ENCODE measurements at regions not wholly inside any gene's neighbourhood (a gene's known extent, or its start where the extent isn't known, plus 50 kb on each side); places are given as distances from the start of the nearest gene placed in this dataset.
"Not testable (repeated sequence)": the region's sequence is repeated elsewhere in the genome, so short reads cannot be mapped to it uniquely, and the experiment has no call there.

- no peak for DNase-seq (ENCODE audit: low read depth in 2 of 2, low spot score in 1 of 2)
These were observed 1094.9 kb upstream of the EPHA6 start for GRCh38 chr3:95719481-95719880.

GRCh38 chr3:95721938-95722337 lies 1092.5 kb upstream of the EPHA6 start:
- DNase-seq (ENCODE audit: low read depth in 2 of 2, low spot score in 1 of 2), result no peak

- no peak for DNase-seq (ENCODE audit: low read depth in 2 of 2, low spot score in 1 of 2)
These were observed 1088.6 kb upstream of the EPHA6 start for GRCh38 chr3:95725770-95726169.

- DNase-seq (ENCODE audit: low read depth in 2 of 2, low spot score in 1 of 2), result no peak
These were observed 1082.6 kb upstream of the EPHA6 start for GRCh38 chr3:95731753-95732152.

GRCh38 chr3:95733336-95733735 lies 1081.1 kb upstream of the EPHA6 start:
- DNase-seq (ENCODE audit: low read depth in 2 of 2, low spot score in 1 of 2), result no peak

GRCh38 chr3:95738045-95738444 lies 1076.3 kb upstream of the EPHA6 start:
- no peak for DNase-seq (ENCODE audit: low read depth in 2 of 2, low spot score in 1 of 2)

GRCh38 chr3:95744896-95745295 lies 1069.5 kb upstream of the EPHA6 start:
- DNase-seq (ENCODE audit: low read depth in 2 of 2, low spot score in 1 of 2), result not testable (repeated sequence)

GRCh38 chr3:95750097-95750496 lies 1064.3 kb upstream of the EPHA6 start:
- no peak for DNase-seq (ENCODE audit: low read depth in 2 of 2, low spot score in 1 of 2)

GRCh38 chr3:95751509-95751908 lies 1062.9 kb upstream of the EPHA6 start:
- no peak for DNase-seq (ENCODE audit: low read depth in 2 of 2, low spot score in 1 of 2)

GRCh38 chr3:95752199-95752598 lies 1062.2 kb upstream of the EPHA6 start:
- no peak for DNase-seq (ENCODE audit: low read depth in 2 of 2, low spot score in 1 of 2)

- DNase-seq (ENCODE audit: low read depth in 2 of 2, low spot score in 1 of 2), result no peak
These were observed 1055.7 kb upstream of the EPHA6 start for GRCh38 chr3:95758707-95759106.

- no peak for DNase-seq (ENCODE audit: low read depth in 2 of 2, low spot score in 1 of 2)
These were observed 1054.6 kb upstream of the EPHA6 start for GRCh38 chr3:95759614-95760301.

- DNase-seq (ENCODE audit: low read depth in 2 of 2, low spot score in 1 of 2), result no peak
These were observed 1038.8 kb upstream of the EPHA6 start for GRCh38 chr3:95775486-95776094.

GRCh38 chr3:95781598-95781997 lies 1032.8 kb upstream of the EPHA6 start:
- DNase-seq (ENCODE audit: low read depth in 2 of 2, low spot score in 1 of 2), result no peak

GRCh38 chr3:95789111-95789510 lies 1025.3 kb upstream of the EPHA6 start:
- no peak for DNase-seq (ENCODE audit: low read depth in 2 of 2, low spot score in 1 of 2)

- no peak for DNase-seq (ENCODE audit: low read depth in 2 of 2, low spot score in 1 of 2)
These were observed 1017.3 kb upstream of the EPHA6 start for GRCh38 chr3:95797081-95797480.

GRCh38 chr3:95798628-95799027 lies 1015.8 kb upstream of the EPHA6 start:
- DNase-seq (ENCODE audit: low read depth in 2 of 2, low spot score in 1 of 2), result no peak

GRCh38 chr3:95810462-95810861 lies 1003.9 kb upstream of the EPHA6 start:
- no peak for DNase-seq (ENCODE audit: low read depth in 2 of 2, low spot score in 1 of 2)

GRCh38 chr3:95813244-95813643 lies 1001.1 kb upstream of the EPHA6 start:
- no peak for DNase-seq (ENCODE audit: low read depth in 2 of 2, low spot score in 1 of 2)

- DNase-seq (ENCODE audit: low read depth in 2 of 2, low spot score in 1 of 2), result no peak
These were observed 998.6 kb upstream of the EPHA6 start for GRCh38 chr3:95815828-95816227.

- no peak for DNase-seq (ENCODE audit: low read depth in 2 of 2, low spot score in 1 of 2)
These were observed 988.0 kb upstream of the EPHA6 start for GRCh38 chr3:95826419-95826818.

GRCh38 chr3:95832146-95832545 lies 982.2 kb upstream of the EPHA6 start:
- DNase-seq (ENCODE audit: low read depth in 2 of 2, low spot score in 1 of 2), result no peak

GRCh38 chr3:95860628-95861027 lies 953.8 kb upstream of the EPHA6 start:
- DNase-seq (ENCODE audit: low read depth in 2 of 2, low spot score in 1 of 2), result not testable (repeated sequence)

Data from stimulated activated CD8-positive, alpha-beta memory T cell treated with anti-CD3 and anti-CD28 coated beads, Interleukin-4, amount 100 ng/mL, for 1 hour (primary cell).